WI38 (cell line): ENCODE measurements at regions not wholly inside any gene's neighbourhood (a gene's known extent, or its start where the extent isn't known, plus 50 kb on each side); places are given as distances from the start of the nearest gene placed in this dataset.
"Not testable (repeated sequence)": the region's sequence is repeated elsewhere in the genome, so short reads cannot be mapped to it uniquely, and the experiment has no call there.

Experiments used
- H3K4me3 ChIP-seq: 2 replicates; pipeline ENCODE4 v1.5.1; 2011; ENCODE audit warnings: low read depth, mild to moderate bottlenecking, control low read depth, low read length
- CTCF ChIP-seq: IDR thresholded peaks from 2 replicates; pipeline ENCODE4 v1.5.1; 2012; ENCODE audit warnings: low read depth, mild to moderate bottlenecking, control low read depth, low read length

GRCh38 chr5:40238066-40238745, 441.5 kb upstream of the PTGER4 start:
- H3K4me3 ChIP-seq, result no peak overlapping the region
- TF ChIP-seq CTCF, result no peak

GRCh38 chr5:40235471-40236400, 444.0 kb upstream of the PTGER4 start:
- TF ChIP-seq CTCF, result no peak
- no peak overlapping the region for H3K4me3 ChIP-seq

GRCh38 chr5:40233268-40233667, 446.4 kb upstream of the PTGER4 start:
- no peak for TF ChIP-seq CTCF
- no peak overlapping the region for H3K4me3 ChIP-seq

- no peak overlapping the region for H3K4me3 ChIP-seq
- TF ChIP-seq CTCF, result no peak
Observed at GRCh38 chr5:40227931-40228330, 451.8 kb upstream of the PTGER4 start.

GRCh38 chr5:40227366-40227765, 452.3 kb upstream of the PTGER4 start:
- no peak for TF ChIP-seq CTCF
- no peak overlapping the region for H3K4me3 ChIP-seq

- no peak for TF ChIP-seq CTCF
- no peak overlapping the region for H3K4me3 ChIP-seq
Observed at GRCh38 chr5:40226906-40227305, 452.8 kb upstream of the PTGER4 start.

GRCh38 chr5:40225147-40225546, 454.6 kb upstream of the PTGER4 start:
- H3K4me3 ChIP-seq, result not testable (repeated sequence)
